Renal cortical epithelial cell (primary cell): ENCODE measurements at regions not wholly inside any gene's neighbourhood (a gene's known extent, or its start where the extent isn't known, plus 50 kb on each side); places are given as distances from the start of the nearest gene placed in this dataset.

Experiments
- DNase-seq: peaks from one replicate; pipeline ENCODE4 v3.0.0-alpha.2; 2011; ENCODE audit warnings: low read depth

DNA sequence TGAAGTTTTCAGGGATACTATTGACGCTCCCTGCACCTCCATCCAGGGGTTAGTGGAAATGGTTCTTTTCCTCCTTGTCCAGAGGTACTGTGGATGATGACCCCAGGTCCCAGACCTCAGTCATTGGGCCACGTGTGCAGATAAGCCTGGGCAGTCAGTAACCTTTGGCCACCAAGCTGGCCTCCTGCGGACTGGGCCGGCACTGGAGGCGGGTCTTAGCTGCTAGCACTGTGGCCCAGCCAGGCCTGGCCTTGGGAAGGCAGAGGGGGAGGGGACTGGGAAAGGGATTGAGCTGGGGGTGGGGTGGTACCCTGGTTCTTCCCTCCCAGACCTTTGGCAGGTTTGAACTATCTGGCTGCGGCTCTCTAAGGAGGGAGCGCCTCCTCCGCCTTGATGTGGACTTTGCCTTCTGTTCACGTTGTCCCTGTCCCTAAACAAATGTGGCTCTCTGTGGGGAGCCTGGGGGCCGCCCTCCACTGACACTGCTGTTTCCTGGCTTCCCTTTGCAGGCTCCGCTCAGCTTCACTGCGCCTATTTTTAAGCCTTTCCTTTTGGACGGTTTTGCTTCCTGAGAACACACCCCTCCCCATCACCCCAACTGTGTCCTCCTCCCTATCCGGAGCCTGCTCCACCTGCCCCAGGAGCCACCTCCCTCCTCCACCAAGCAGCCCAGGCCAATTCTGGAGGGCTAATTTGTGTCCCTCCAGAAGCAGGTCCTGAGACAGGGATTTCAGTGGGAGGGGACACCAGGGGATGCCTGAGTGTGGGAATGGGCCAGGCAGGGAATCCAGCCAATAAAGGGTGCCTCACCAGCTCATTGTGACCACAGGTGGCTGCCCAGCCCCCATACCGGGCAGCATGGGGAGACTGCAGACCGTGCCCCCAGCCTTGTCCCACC lies 251.9 kb downstream of the SEC14L1 start:
- DNase-seq: no peak

DNA sequence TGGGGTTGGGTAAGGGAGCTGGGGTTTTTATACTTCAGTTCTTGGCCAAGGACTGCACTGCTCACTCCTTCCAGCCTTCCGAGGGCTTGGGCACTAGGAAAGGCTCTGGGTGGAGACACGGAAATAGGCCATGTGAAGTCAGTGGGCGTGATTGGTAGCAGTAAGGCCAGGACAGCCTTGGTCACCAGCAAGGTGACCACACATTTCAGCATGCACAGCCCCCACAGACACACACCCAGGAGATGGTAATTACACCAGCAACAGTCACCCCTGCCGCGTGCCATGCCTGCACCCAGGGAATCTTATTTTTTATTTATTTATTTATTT lies 252.5 kb downstream of the SEC14L1 start:
- DNase-seq: no peak

DNA sequence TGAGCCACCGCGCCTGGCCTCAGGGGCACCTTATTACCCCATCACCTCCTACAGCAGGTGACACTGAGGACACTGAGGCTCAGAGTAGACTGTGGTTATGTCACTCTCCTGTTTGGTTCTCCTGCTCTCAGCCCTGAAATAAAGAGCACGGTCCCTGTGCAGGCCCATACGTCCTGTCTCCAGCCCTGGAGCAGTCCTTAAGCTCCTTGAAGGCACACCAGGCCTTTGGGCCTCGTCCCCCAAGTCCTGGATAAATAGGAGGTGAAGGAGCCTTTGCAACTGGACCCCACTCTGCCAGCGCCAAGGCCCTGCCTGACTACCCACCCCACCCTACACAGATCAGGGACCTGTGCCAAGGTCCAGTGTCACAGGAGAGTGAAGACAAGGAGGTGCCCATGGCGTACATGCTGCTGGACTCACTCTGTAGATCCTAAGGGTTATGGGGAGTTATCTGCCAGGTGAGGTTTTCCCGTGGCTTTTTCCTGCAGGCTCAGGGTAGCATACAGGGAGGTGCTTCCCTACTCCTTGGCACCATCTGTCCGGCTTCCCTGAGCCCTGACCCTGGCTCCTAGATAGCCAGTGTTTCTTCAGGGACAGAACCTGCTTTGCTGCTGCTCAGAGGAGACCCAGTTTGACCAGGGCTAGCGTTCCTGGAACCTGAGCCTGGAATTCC lies 253.2 kb downstream of the SEC14L1 start:
- no peak for DNase-seq

DNA sequence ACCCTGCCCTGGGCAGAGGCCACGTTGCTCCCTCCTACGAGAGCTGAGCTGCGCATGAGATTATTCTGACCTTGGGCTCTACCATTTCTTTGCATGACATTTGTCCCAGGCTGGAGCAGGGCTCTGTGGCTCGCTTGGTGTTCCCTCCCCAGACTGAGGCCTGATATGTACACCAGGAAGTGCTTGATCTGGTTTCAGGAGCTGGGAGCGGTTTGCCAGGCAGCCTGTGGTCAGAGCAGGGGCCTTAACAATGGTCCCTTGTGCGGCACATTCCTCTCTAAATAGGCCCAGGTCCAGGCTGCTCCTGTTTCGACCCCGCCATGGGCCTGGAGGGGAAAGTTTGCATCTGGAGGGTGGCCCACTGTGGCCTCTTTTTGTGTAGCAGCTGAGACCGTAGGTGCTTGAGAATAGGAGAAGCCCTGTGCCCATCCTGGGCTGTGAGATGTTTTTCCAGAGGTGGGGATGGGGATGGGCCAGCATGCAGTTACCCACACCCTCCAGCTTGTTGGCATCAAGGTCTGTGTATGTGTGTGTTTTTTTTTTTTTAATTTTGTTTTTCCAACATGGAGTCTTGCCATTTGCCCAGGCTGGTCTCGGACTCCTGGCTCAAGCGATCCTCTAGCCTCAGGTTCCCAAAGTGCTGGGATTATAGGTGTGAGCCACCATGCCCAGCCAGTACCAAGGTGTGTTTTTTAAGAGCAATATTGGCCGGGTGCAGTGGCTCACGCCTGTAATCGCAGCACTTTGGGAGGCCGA lies 253.9 kb downstream of the SEC14L1 start:
- no peak for DNase-seq

DNA sequence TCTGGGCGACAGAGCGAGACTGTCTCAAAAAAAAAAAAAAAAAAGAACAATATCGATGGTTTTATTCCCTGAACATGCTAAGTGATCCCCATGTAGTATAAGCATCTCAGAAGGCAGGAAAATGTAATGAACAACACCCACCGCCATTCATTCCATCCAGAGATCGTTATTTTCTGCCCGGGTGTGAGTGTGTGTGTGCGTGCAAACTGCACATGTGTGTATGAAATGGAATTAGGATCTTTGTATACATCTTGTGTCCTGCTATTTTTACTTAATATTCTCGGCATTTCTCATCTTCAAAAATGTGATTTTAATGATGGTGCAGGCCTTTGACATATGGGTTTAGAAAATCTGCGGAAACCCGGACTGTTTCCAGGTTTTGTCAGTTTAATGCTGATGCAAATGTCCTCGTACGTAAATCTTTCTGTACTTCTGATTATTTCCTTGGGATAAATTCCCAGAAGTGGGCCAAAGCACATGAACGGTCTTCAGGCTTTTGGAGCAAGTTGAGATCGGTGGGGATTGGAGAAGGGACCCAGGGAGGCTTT lies 254.8 kb downstream of the SEC14L1 start:
- no peak for DNase-seq

DNA sequence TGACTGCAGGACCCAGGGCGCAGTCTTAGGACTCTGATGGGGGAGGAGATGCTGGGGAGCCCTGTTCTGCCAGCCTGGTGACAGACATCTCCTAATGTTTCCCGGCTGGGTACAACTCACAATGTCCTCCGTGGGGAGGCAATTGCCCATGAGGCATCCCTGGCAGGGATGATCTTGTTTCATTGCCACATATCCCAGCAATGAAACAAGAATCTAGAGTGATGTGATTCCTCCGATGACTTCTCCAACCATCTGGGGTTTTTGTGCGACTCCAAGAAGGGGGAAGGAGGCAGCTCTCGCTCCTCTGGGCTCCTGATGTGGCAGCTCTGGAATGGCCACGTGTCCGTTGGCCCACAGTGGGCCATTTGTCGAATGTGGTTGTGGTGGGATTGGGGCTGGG lies 255.8 kb downstream of the SEC14L1 start:
- DNase-seq: no peak

DNA sequence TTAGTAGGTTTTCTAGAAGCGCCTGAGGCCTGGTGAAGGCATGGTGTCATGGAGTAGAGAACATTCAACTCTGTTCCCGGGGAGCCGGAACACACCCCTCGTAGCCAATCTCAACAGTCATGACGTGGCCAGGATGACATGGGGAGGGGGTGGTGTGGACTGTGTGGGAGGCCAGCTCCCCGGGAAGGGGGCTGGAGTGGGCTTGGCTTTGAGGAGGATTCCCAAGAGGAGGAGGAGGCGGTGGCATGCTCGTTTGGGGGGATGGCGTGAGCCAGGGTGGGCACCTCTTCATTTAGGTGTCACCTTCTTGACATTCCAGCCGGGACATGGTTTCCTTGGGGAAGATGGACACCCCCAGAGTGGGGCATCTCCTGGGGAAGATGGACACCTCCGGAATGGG lies 257.5 kb downstream of the SEC14L1 start:
- no peak for DNase-seq

DNA sequence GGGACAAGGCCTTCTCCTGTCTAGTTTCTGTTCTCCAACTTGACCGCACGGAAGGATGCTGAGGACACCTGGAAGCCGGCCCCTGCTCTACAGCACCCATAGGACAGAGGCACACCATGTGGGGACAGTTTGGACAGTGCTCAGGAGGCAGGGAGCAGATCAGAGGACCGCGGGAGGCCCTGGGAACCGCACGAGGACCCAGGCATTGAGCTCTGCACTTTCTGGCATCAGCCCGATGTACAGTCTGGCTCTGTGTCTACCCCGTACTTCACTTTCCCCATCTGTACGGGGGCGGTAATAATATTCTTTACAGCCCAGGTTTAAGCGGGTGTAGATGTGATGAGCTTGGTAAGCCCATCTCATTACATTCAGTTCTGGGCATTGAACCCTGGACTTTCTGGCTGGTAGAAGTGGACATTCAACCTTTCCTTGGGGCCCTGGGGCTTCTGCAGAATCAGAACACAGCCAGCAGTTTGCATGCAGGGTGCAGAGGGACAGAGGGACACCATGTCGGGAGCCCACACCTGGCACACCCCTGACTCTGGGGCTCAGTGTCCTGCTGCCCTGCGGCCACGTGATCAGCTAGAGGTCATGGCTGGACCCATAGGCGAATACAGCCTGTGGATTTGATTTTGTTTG lies 258.7 kb downstream of the SEC14L1 start:
- no peak for DNase-seq

DNA sequence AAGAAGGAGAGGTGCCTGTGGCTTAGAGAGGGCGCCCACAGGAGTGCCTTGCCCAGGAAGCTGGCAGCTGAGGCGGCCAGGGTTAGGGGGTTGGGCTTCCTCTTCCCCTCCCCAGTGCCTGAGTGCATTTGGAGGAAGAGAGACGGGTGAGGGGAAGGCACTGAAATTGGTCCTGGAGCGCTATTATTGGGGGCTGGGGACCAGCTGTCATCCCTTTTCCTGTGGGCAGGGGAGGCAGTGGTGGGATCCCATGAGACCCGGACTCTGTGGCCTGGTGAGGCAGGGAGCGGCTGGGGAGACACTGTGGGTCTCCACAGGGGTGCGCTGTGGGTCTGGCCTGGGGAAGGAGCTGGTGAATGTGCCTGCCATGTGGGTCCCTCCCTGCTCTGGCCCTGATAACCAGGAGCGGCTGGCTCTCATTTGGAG lies 259.7 kb downstream of the SEC14L1 start:
- no peak for DNase-seq

DNA sequence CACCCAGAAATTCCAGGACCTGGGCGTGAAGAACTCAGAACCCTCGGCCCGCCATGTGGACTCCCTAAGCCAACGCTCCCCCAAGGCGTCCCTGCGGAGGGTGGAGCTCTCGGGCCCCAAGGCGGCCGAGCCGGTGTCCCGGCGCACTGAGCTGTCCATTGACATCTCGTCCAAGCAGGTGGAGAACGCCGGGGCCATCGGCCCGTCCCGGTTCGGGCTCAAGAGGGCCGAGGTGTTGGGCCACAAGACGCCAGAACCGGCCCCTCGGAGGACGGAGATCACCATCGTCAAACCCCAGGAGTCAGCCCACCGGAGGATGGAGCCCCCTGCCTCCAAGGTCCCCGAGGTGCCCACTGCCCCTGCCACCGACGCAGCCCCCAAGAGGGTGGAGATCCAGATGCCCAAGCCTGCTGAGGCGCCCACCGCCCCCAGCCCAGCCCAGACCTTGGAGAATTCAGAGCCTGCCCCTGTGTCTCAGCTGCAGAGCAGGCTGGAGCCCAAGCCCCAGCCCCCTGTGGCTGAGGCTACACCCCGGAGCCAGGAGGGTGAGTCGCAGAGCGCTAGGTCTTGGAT lies 261.5 kb downstream of the SEC14L1 start:
- no peak for DNase-seq

DNA sequence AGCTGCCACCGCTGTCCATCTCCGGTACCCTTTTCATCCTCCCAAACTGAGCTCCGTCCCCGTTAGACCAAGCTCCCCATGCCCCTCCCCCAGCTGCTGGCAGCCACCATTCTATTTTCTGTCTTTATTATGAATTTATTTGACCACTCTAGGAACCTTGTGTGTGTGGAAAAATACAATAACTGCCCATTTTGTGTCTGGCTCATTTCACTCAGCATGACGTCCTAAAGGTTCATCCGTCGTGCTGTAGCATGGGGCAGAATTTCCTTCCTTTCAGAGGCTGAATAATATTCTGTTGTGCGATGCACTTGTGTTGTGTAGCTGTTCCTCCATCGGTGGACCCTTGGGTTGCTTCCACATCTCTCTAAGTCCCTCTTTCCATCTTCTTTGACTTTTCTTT lies 263.1 kb downstream of the SEC14L1 start:
- DNase-seq: no peak

DNA sequence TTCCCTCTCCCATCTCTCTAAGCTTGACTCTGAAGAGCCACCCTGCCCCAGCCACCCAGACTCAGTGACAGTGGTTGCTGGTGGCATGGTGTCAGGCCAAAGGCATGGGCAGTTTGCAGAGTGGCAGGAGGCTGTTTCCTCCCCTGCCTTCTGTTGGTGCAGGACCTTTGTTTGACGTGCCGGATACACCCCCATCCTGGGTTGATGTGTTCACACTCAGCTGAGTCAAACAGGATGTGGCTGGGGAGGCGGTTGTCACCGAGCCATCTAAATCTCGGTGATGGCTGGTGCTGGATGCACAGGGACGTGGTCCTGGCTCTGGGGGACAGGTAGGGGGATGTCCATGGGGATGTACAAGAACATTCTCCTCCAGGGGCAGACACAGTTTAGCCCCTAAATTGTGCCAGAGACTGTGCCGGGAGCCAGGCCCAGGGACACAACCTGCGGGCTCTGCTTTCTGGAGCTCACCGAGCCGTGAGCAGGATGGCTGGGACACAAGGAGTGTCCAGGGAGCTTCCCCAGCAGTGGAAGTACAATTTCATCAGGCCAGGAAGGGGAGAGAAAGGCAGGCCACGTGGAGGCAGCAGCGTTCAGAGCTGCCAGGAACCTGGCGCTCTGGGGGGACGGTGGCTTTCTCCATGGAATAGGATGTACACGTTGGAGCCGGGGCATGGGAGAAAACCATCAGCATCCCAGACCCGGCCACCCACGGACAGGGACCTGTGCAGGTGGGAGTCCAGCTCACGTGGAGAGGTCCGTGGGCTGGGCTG lies 264.2 kb downstream of the SEC14L1 start:
- DNase-seq: peak; percentile 46

DNA sequence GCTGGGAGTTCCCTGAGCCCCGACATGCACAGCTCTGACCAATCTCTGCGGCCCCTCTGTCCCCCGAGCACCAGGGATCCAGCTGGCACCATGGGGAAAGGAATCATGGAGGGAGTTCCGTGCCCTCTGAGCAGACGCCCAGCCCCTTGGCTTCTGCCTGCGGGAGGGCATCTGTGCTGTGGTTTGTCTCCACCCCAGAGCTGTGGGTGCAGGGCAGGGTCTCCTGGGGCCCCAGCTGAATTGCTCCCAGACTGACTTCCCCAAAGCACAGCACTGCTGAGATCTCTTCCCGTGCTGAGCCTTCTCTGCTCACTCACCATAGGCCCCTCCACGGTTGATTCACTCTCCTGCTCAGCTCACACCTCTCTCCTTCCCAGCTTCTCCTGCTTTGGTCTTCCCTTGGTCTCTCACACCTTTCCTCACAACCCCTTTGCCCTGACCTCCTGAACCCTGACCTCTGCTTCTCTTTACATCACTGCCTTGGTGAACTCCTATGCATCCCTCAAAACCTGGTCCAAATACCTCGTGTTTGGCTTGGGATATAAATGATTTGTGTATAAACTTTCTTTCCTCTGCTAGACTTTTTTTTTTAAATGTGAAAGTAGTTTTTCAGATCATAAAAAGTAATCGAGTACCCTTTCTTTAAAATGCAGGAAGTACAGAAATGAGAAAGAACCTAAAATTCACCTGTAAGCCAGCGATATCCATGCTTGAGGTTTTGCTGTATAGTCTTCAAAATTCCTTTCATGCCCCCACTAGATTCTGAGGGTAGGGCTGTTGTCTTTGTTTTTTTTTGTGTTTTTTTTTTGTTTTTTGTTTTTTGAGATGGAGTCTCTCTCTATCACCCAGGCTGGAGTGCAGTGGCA lies 265.3 kb downstream of the SEC14L1 start:
- DNase-seq: no peak

DNA sequence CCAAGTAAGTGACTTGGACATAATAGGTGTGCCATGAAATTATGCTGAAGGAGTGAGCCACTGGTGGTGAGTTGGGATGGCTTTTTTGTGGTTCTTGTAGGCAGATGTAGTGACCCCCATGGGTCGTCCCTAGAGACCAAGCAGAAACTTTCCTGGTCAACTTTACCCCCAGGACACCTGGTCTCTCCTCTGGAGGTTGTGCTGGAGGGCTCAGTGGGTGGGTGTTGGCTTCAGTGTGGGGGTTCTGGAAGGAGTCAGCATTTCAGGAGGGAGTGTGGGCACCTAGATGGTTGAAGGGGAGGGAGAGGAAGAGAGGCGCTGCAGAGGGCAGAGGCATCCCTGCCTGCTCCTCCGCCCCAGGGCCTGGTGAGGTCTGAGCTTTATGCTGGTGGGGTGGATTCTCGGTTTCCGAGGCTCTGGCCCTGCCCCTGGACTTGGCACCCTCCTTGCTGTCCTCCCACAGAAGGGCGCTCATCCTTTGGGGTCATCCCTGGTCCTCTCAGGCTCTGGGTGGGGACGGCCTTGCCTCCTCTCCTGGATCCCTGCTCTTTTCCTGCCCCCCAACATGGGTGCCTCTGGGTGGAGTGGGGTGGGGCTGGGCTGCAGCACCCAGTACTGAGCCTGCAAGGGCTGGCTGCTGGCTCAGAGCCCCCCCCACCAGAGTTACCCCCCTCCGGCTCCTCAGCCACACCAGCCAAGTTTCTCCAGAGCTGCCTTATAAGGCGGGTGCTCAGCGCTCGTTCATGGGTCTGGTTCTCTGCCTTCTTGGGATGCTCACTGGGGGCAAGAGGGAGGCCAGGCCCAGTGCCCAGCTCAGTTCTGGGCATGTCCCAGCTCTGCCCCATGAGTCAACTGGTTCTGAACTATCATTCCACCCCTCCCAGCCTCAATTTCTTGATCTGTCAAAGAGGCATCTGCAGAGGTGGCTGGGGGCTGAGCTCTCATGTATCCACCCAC lies 266.8 kb downstream of the SEC14L1 start:
- DNase-seq: no peak

DNA sequence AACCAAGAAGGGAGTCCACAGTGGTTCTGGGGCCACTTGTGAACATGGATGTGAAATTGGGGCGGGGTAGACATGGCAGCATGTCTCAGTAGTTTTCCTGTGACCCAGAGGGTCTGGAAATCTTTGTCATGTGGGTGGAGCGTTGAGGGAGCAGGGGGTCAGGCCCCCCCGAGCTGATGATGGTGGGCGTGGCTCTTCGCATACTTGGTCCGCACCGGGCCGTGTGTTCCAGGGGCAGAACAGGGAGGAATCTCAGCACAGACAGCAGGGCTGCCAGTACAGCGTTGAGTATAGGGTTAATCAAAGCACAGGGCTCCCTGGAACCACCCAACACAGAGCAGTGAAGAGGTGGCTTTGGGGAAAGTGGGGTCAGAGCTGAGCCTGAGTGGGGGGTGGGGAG lies 267.5 kb downstream of the SEC14L1 start:
- DNase-seq: no peak

DNA sequence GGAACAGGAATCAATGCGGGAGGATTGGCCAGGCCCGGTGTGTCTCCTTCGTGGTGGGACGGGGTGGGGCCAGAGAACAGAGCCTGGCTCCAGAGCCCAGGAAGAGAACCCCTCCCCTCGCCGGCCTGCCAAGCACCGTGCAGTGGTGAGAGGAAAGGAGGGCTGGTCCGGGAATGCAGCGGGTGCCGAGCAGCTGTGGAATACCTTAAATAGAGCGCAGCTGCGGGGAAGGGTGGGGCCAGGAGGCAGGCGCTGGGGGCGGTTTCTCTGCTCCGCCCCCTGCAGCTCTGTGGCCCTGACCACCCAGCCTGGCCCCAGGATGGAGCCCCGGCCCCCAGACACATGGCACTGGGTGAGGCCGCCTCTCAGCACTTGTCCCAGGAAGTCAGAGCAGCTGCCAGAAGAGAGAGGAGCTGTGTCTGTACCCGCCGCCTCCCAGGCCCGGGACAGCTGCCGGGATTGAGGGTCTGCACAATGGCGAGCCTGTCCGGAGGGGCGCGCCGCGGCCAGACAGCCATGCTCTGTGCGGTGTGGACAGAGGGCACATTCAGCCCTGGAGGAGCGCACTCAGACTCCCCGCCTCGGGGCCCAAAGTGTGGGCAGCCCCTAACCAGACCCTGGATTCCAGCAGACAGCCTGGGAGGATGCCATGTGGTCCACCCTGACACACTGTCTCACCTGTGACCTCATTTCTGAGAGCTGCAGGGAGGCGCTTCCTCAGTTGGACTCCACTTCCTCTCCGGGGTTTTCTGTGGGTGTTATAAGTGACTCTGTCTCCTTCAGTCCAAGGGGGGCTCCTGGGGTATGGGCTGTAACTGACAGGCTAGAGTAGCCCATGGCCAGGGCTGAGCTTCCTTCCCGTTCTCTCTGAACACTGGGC lies 268.8 kb downstream of the SEC14L1 start:
- DNase-seq: no peak

DNA sequence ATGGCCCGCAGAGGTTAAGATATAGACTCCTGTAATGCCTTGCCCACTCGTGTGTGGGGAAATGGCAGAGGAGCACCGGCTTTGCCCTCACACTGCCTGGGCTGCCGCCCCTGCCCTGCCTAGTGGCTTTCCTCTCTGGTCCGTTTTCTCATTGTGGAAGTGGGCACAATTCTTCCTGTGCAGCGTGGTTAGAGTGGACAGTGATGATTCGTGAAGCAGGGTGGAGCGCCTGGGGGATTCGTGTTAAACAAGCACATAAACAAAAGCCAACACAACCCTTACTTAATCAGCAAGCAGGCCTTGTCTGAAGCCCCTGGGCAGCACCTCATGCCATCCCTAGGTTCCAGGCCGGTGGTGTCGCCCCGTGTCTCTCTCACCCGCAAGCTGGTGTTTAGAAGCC lies 269.7 kb downstream of the SEC14L1 start:
- no peak for DNase-seq
